ENCODE measurements at regions not wholly inside any gene's neighbourhood (a gene's known extent, or its start where the extent isn't known, plus 50 kb on each side); places are given as distances from the start of the nearest gene placed in this dataset.

- Histone ChIP-seq H3K79me2 (ENCODE audit: insufficient read depth, low read length) (no peaks in the 10 kb centered on the region), H3K4me1 (ENCODE audit: insufficient read depth, low read length) (no peaks in the 10 kb centered on the region), H4K20me1 (ENCODE audit: insufficient read depth, low read length) (no peaks in the 10 kb centered on the region), H3K36me3 (replicated peaks in 1 of 2; ENCODE audit: control insufficient read depth in 1 of 2, insufficient read depth in 2 of 2, low read length in 2 of 2) (no peaks in the 10 kb centered on the region), H3K27me3 (ENCODE audit: control insufficient read depth in 1 of 2, insufficient read depth in 2 of 2, low read length in 2 of 2) (no peaks in the 10 kb centered on the region; a peak in 1 of 5 replicates), H3K4me3 (replicated peaks in 1 of 3; ENCODE audit: insufficient read depth in 1 of 3, low read depth in 2 of 3, low read length in 3 of 3) (no peak overlapping the region), H3K9ac (ENCODE audit: insufficient read depth, low read depth, low read length) (no peak overlapping the region), H2AFZ (ENCODE audit: low read length) (no peak overlapping the region), H3K27ac (ENCODE audit: extremely low read length, insufficient read depth, low read length) (no peak overlapping the region), H3K4me2 (ENCODE audit: low read depth, low read length) (no peak overlapping the region), H3K9me3 (ENCODE audit: low read length) (peaks cover 96% of the 10 kb centered on the region)
- ChIA-PET POLR2A (no interaction called here), CTCF (ENCODE audit: low intra/inter-chr PET ratio, low total read pairs) (no interaction called here)
- FAIRE-seq (no peak), ATAC-seq (no peak), DNase-seq (ENCODE audit: low spot score) (no peak)
- intact Hi-C loops (cut with micrococcal nuclease; ENCODE audit: unreplicated experiment) (no loop called here), in situ Hi-C loops (cut with HindIII; ENCODE audit: extremely low pct_ligation_motif_present, low pct_unique_long_range_greater_than_20kb) (no loop called here)
- no peak for TF ChIP-seq ZNF782 (CRISPR knock-in tag; IDR thresholded peaks at IDR 0.05; ENCODE audit: borderline replicate concordance)
- 0% methylated on average over 4 of the region's 4 CpGs for WGBS (ENCODE audit: low lambda C conversion rate)
- no TSS peak for BruUV-seq (replicated peaks)
Observed at GRCh38 chr3:6228958-6229683, 631.8 kb upstream of the GRM7 start.

- H3K4me3 ChIP-seq (replicated peaks in 1 of 3; ENCODE audit: insufficient read depth in 1 of 3, low read depth in 2 of 3, low read length in 3 of 3) = no peak overlapping the region
- CTCF ChIA-PET (ENCODE audit: low intra/inter-chr PET ratio, low total read pairs) = no interaction called here
- peaks cover 96% of the 10 kb centered on the region for H3K9me3 ChIP-seq (ENCODE audit: low read length)
- DNase-seq (ENCODE audit: low spot score) = no peak
- in situ Hi-C loops (cut with HindIII; ENCODE audit: extremely low pct_ligation_motif_present, low pct_unique_long_range_greater_than_20kb) (no loop called here), intact Hi-C loops (cut with micrococcal nuclease; ENCODE audit: unreplicated experiment) (no loop called here)
- BruUV-seq (replicated peaks) = no TSS peak
- WGBS (ENCODE audit: low lambda C conversion rate) = 40% methylated on average over 6 of the region's 6 CpGs
- H4K20me1 ChIP-seq (ENCODE audit: insufficient read depth, low read length) = no peaks in the 10 kb centered on the region
- no peaks in the 10 kb centered on the region for H3K4me1 ChIP-seq (ENCODE audit: insufficient read depth, low read length)
- POLR2A ChIA-PET = no interaction called here
- H3K4me2 ChIP-seq (ENCODE audit: low read depth, low read length) = no peak overlapping the region
- no peak overlapping the region for H3K9ac ChIP-seq (ENCODE audit: insufficient read depth, low read depth, low read length)
- no peaks in the 10 kb centered on the region for H3K36me3 ChIP-seq (replicated peaks in 1 of 2; ENCODE audit: control insufficient read depth in 1 of 2, insufficient read depth in 2 of 2, low read length in 2 of 2)
- no peak overlapping the region for H2AFZ ChIP-seq (ENCODE audit: low read length)
- FAIRE-seq = no peak
- no peak overlapping the region for H3K27ac ChIP-seq (ENCODE audit: extremely low read length, insufficient read depth, low read length)
- H3K27me3 ChIP-seq (ENCODE audit: control insufficient read depth in 1 of 2, insufficient read depth in 2 of 2, low read length in 2 of 2) = no peaks in the 10 kb centered on the region; a peak in 1 of 5 replicates
- ATAC-seq = no peak
- H3K79me2 ChIP-seq (ENCODE audit: insufficient read depth, low read length) = no peaks in the 10 kb centered on the region
- TF ChIP-seq ESRRA (CRISPR knock-in tag; IDR thresholded peaks at IDR 0.05; ENCODE audit: low read depth) = no peak
- TF ChIP-seq ONECUT2 (CRISPR knock-in tag; IDR thresholded peaks at IDR 0.05) = no peak
- TF ChIP-seq TFDP1 (CRISPR knock-in tag; IDR thresholded peaks at IDR 0.05; ENCODE audit: borderline replicate concordance) = no peak
- no peak for TF ChIP-seq ZKSCAN1 (IDR thresholded peaks at IDR 0.05; ENCODE audit: low read length)
- no peak for TF ChIP-seq ZNF253 (CRISPR knock-in tag; IDR thresholded peaks at IDR 0.05; ENCODE audit: borderline replicate concordance)
- TF ChIP-seq THAP8 (CRISPR knock-in tag; IDR thresholded peaks at IDR 0.05; ENCODE audit: borderline replicate concordance) = no peak
- TF ChIP-seq ERF (CRISPR knock-in tag; IDR thresholded peaks at IDR 0.05) = no peak
- TF ChIP-seq ASH2L (IDR thresholded peaks at IDR 0.05; ENCODE audit: insufficient read length, low read depth, low read length) = no peak
- TF ChIP-seq ZNF543 (CRISPR knock-in tag; IDR thresholded peaks at IDR 0.05) = no peak
- TF ChIP-seq ZNF720 (CRISPR knock-in tag; IDR thresholded peaks at IDR 0.05) = no peak
- no peak for TF ChIP-seq RFX3 (CRISPR knock-in tag; IDR thresholded peaks at IDR 0.05)
- TF ChIP-seq ZNF616 (CRISPR knock-in tag; IDR thresholded peaks at IDR 0.05; ENCODE audit: low read depth) = no peak
- TF ChIP-seq ZNF484 (CRISPR knock-in tag; IDR thresholded peaks at IDR 0.05; ENCODE audit: borderline replicate concordance, low read depth) = no peak
- no peak for TF ChIP-seq ZNF567 (CRISPR knock-in tag; IDR thresholded peaks at IDR 0.05; ENCODE audit: borderline replicate concordance)
- no peak for TF ChIP-seq ZBTB43 (CRISPR knock-in tag; conservative IDR thresholded peaks at IDR 0.05)
Observed at GRCh38 chr3:6229778-6230410, 631.0 kb upstream of the GRM7 start.
